ENCODE measurements at regions not wholly inside any gene's neighbourhood (a gene's known extent, or its start where the extent isn't known, plus 50 kb on each side); places are given as distances from the start of the nearest gene placed in this dataset.

DNA sequence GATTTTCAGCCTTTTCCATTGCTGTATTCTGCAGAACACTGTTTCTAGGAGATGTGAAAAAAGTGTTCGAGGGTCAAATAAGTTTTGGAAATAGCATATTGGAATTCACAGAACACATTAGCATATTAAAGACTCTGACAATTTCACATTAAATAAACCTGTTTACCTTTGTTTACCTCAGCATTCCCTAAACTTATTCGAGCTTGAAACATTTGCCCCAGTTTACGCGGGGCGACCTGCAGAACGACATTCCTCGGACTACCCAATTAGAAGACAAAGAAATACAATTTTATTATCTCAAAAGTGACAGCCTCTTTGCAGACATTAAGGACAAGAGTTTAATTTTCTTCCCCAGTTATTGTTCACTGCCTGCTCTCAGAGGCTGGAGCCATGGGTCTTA is 110.3 kb upstream of the NFIB start:
- CTCF ChIA-PET = no interaction called here
- Histone ChIP-seq H3K27me3 (ENCODE audit: control insufficient read depth in 2 of 2, insufficient read depth in 2 of 2, low read length in 2 of 2) (no peaks in the 10 kb centered on the region), H3K36me3 (ENCODE audit: control insufficient read depth in 2 of 3, insufficient read depth in 3 of 3, low read length in 3 of 3) (no peaks in the 10 kb centered on the region), H3K27ac (ENCODE audit: low read depth, low read length) (no peak overlapping the region), H3K4me1 (ENCODE audit: control insufficient read depth in 2 of 2, insufficient read depth in 2 of 2, low read length in 2 of 2) (no peaks in the 10 kb centered on the region), H3K9me3 (ENCODE audit: control insufficient read depth in 2 of 3, low read length in 3 of 3) (no peaks in the 10 kb centered on the region), H3K4me3 (ENCODE audit: low read length) (no peak overlapping the region)
- intact Hi-C loops (cut with micrococcal nuclease) = no loop called here
- no peaks in the 10 kb centered on the region for H3K36me3 Mint-ChIP-seq
- H3K4me1 Mint-ChIP-seq = peaks cover 0 to 5% (median 0%) of the 10 kb centered on the region in 7 donors
- no peak for DNase-seq
- POLR2A ChIA-PET = no interaction called here
- no peak overlapping the region for H3K27ac Mint-ChIP-seq
- no peak for ATAC-seq
- H3K9me3 Mint-ChIP-seq = peaks cover 0 to 5% (median 0%) of the 10 kb centered on the region in 11 donors
- H3K27me3 Mint-ChIP-seq = peaks cover 0 to 22% (median 12%) of the 10 kb centered on the region in 5 donors
- no peak overlapping the region for H3K4me3 Mint-ChIP-seq

DNA sequence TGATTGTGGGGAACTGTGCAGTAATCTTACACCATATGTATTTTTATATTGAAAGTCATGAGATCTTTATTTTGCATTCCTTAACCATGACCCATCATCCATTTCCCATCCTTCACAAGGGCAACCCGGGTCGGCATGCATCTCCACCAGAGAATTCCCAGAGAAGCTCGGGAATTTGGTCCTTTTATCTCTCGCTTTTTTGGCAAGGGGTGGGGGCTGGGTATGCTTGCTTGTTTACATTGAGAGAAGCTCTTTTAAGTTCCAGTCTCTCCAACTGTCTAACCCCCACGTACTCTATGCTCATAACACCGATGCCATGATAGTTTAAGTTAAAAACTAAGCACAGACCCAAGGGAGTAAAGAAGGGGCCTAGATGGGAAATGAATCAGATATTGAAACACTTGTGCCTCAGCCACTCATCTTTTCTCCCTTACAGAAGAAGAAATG is 109.9 kb upstream of the NFIB start:
- H3K4me3 Mint-ChIP-seq = no peak overlapping the region
- ChIA-PET POLR2A (no interaction called here), CTCF (no interaction called here)
- peaks cover 0 to 5% (median 0%) of the 10 kb centered on the region in 7 donors for H3K4me1 Mint-ChIP-seq
- intact Hi-C loops (cut with micrococcal nuclease) = no loop called here
- H3K27ac Mint-ChIP-seq = no peak overlapping the region
- Histone ChIP-seq H3K4me1 (ENCODE audit: control insufficient read depth in 2 of 2, insufficient read depth in 2 of 2, low read length in 2 of 2) (no peaks in the 10 kb centered on the region), H3K9me3 (ENCODE audit: control insufficient read depth in 2 of 3, low read length in 3 of 3) (no peaks in the 10 kb centered on the region), H3K27me3 (ENCODE audit: control insufficient read depth in 2 of 2, insufficient read depth in 2 of 2, low read length in 2 of 2) (no peaks in the 10 kb centered on the region), H3K4me3 (ENCODE audit: low read length) (no peak overlapping the region), H3K27ac (ENCODE audit: low read depth, low read length) (no peak overlapping the region), H3K36me3 (ENCODE audit: control insufficient read depth in 2 of 3, insufficient read depth in 3 of 3, low read length in 3 of 3) (no peaks in the 10 kb centered on the region)
- no peak for DNase-seq
- peaks cover 0 to 18% (median 12%) of the 10 kb centered on the region in 5 donors for H3K27me3 Mint-ChIP-seq
- H3K9me3 Mint-ChIP-seq = peaks cover 0 to 5% (median 0%) of the 10 kb centered on the region in 11 donors
- no peak for ATAC-seq
- H3K36me3 Mint-ChIP-seq = no peaks in the 10 kb centered on the region

DNA sequence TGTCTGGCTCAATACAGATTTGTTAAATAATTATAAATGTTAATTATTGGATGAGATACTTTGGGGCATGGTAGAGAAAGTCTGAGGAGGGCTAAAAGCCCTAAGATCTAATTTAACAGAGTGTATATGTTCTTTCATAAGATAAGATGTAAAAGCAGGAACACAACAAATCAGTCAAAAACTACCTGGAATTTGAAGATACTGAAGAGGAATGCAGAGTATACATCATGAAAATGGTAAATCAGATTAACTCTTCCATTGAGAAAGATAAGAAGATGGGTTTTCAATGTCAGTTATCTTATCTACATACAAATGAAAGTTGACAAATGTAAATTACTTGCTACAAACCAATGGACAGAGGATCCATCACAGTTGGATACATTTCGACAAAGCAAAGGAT is 107.3 kb upstream of the NFIB start:
- no peak overlapping the region for H3K27ac Mint-ChIP-seq
- no peak for DNase-seq
- Histone ChIP-seq H3K36me3 (ENCODE audit: control insufficient read depth in 2 of 3, insufficient read depth in 3 of 3, low read length in 3 of 3) (no peaks in the 10 kb centered on the region), H3K27ac (ENCODE audit: low read depth, low read length) (no peak overlapping the region), H3K4me1 (ENCODE audit: control insufficient read depth in 2 of 2, insufficient read depth in 2 of 2, low read length in 2 of 2) (no peaks in the 10 kb centered on the region), H3K4me3 (ENCODE audit: low read length) (no peak overlapping the region), H3K27me3 (ENCODE audit: control insufficient read depth in 2 of 2, insufficient read depth in 2 of 2, low read length in 2 of 2) (no peaks in the 10 kb centered on the region), H3K9me3 (ENCODE audit: control insufficient read depth in 2 of 3, low read length in 3 of 3) (no peaks in the 10 kb centered on the region)
- intact Hi-C loops (cut with micrococcal nuclease) = no loop called here
- POLR2A ChIA-PET = no interaction called here
- CTCF ChIA-PET = no interaction called here
- no peaks in the 10 kb centered on the region for H3K4me1 Mint-ChIP-seq
- ATAC-seq = no peak
- H3K36me3 Mint-ChIP-seq = no peaks in the 10 kb centered on the region
- H3K27me3 Mint-ChIP-seq = peaks cover 0 to 6% (median 0%) of the 10 kb centered on the region in 5 donors
- no peak overlapping the region for H3K4me3 Mint-ChIP-seq
- H3K9me3 Mint-ChIP-seq = peaks cover 0 to 3% (median 0%) of the 10 kb centered on the region in 11 donors

DNA sequence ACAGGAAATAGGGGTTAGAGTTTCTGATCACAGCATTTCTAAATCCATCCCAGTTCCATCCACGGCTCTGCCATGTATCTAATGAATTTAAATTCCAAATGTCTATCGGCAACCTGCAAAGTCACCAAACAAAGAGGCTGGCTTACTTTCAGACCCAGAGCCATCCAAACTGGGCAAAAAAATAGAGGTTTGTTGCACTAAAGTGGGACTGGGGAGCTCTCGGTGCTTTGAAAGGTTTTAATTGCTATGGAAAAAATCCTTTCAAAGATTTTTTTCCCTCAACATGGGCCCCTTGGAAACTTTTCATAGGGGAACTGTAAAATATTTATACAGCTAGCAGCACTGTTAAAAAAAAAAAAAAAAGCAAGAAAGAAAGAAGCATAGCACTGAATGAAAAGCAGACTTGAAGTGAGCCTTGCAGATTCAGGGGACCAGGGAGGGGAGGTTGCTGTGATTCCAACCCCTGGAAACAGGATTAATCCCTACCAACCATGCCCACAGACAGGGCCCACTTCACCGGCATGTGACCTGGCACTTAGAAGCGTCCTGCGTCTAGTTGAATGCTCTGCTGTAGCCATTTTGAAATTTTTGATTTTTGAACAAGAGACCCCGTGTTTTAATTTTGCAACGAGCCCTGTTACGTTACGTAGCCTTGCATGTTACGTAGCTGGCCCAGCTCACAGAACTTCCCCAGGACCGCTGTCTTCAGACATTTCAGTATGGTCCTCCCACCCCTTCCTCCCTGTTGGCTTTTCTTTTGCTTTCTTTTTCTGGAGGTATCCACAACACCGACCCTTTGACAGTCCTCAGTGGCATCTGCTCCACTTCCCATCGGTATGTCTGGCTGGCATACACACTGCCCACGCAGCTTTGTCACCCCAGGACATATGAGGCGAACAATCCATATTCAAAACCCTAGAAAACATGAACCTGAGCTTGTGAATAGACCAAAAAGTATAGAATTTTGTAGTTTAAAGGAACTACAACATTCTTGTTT is 105.3 kb upstream of the NFIB start:
- H3K4me1 ChIP-seq (ENCODE audit: control insufficient read depth in 2 of 2, insufficient read depth in 2 of 2, low read length in 2 of 2) = no peaks in the 10 kb centered on the region
- ATAC-seq = no peak
- H3K36me3 ChIP-seq (ENCODE audit: control insufficient read depth in 2 of 3, insufficient read depth in 3 of 3, low read length in 3 of 3) = no peaks in the 10 kb centered on the region
- no peak for DNase-seq
- POLR2A ChIA-PET = no interaction called here
- CTCF ChIA-PET = no interaction called here
- Mint-ChIP-seq H3K27ac (no peak overlapping the region), H3K4me3 (no peak overlapping the region), H3K4me1 (no peaks in the 10 kb centered on the region), H3K9me3 (peaks cover 0 to 3% (median 0%) of the 10 kb centered on the region in 11 donors), H3K36me3 (no peaks in the 10 kb centered on the region), H3K27me3 (peaks cover 0 to 6% (median 0%) of the 10 kb centered on the region in 5 donors)
- intact Hi-C loops (cut with micrococcal nuclease) = no loop called here
- no peaks in the 10 kb centered on the region for H3K9me3 ChIP-seq (ENCODE audit: control insufficient read depth in 2 of 3, low read length in 3 of 3)
- H3K27me3 ChIP-seq (ENCODE audit: control insufficient read depth in 2 of 2, insufficient read depth in 2 of 2, low read length in 2 of 2) = no peaks in the 10 kb centered on the region
- H3K27ac ChIP-seq (ENCODE audit: low read depth, low read length) = no peak overlapping the region
- H3K4me3 ChIP-seq (ENCODE audit: low read length) = no peak overlapping the region

DNA sequence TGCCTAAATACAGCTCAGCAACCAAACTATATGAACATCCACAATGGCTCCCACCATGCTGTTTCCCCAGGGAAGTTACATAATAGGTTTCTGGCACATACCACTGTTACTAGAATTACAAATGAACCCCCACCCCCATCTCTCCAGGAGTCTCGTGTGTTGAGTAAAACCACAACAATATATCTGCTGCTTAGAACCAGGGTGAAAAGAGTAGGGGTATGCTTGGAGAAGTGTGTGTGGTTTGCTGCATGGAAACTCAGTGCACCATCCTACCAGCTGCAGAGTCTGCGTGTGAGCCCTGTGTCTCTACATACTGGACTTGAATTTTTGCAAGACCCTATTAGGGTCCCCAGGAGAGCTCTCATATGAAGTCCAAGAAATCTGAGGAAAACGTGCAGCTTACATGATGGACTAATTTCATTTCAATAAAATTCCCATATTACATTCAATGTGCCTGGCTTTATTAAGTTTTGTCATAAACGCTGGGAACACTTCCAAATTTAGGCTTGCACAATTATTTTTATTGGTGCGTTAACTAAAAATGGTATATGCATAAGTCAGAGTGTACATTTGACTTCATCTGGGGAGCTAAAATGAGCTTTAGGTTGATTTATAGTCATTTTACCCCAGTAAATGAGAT is 104.5 kb upstream of the NFIB start:
- H3K27ac Mint-ChIP-seq = no peak overlapping the region
- no peak overlapping the region for H3K4me3 Mint-ChIP-seq
- no peaks in the 10 kb centered on the region for H3K36me3 Mint-ChIP-seq
- H3K27me3 ChIP-seq (ENCODE audit: control insufficient read depth in 2 of 2, insufficient read depth in 2 of 2, low read length in 2 of 2) = no peaks in the 10 kb centered on the region
- H3K27me3 Mint-ChIP-seq = peaks cover 0 to 1% (median 0%) of the 10 kb centered on the region in 5 donors
- no peaks in the 10 kb centered on the region for H3K9me3 ChIP-seq (ENCODE audit: control insufficient read depth in 2 of 3, low read length in 3 of 3)
- H3K9me3 Mint-ChIP-seq = peaks cover 0 to 3% (median 0%) of the 10 kb centered on the region in 11 donors
- H3K4me1 Mint-ChIP-seq = no peaks in the 10 kb centered on the region
- no peaks in the 10 kb centered on the region for H3K36me3 ChIP-seq (ENCODE audit: control insufficient read depth in 2 of 3, insufficient read depth in 3 of 3, low read length in 3 of 3)
- POLR2A ChIA-PET = no interaction called here
- intact Hi-C loops (cut with micrococcal nuclease) = no loop called here
- DNase-seq = no peak
- H3K4me1 ChIP-seq (ENCODE audit: control insufficient read depth in 2 of 2, insufficient read depth in 2 of 2, low read length in 2 of 2) = no peaks in the 10 kb centered on the region
- no peak overlapping the region for H3K4me3 ChIP-seq (ENCODE audit: low read length)
- H3K27ac ChIP-seq (ENCODE audit: low read depth, low read length) = no peak overlapping the region
- no peak for ATAC-seq
- CTCF ChIA-PET = no interaction called here

DNA sequence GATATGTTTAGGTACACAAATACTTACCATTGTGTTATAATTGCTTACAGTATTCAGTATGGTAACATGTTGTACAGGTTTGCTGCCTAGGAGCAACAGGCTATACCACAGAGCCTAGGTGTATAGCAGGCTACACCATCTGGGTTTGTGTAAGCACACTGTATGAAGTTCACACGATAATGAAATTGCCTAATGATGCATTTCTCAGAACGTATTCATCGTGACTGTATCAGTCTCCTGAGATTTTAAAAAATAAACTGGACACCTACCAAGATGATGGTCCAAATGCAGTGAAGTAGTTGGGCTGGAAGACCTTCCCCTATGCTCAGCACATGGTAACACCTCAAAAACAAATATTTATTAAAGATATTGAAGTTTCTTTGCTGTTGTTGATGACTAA is 103.3 kb upstream of the NFIB start:
- Histone ChIP-seq H3K9me3 (ENCODE audit: control insufficient read depth in 2 of 3, low read length in 3 of 3) (no peaks in the 10 kb centered on the region), H3K4me1 (ENCODE audit: control insufficient read depth in 2 of 2, insufficient read depth in 2 of 2, low read length in 2 of 2) (no peaks in the 10 kb centered on the region), H3K27me3 (ENCODE audit: control insufficient read depth in 2 of 2, insufficient read depth in 2 of 2, low read length in 2 of 2) (no peaks in the 10 kb centered on the region), H3K4me3 (ENCODE audit: low read length) (no peak overlapping the region), H3K36me3 (ENCODE audit: control insufficient read depth in 2 of 3, insufficient read depth in 3 of 3, low read length in 3 of 3) (no peaks in the 10 kb centered on the region), H3K27ac (ENCODE audit: low read depth, low read length) (no peak overlapping the region)
- H3K36me3 Mint-ChIP-seq = no peaks in the 10 kb centered on the region
- no peak overlapping the region for H3K27ac Mint-ChIP-seq
- peaks cover 0 to 2% (median 0%) of the 10 kb centered on the region in 5 donors for H3K27me3 Mint-ChIP-seq
- intact Hi-C loops (cut with micrococcal nuclease) = no loop called here
- no peak for DNase-seq
- CTCF ChIA-PET = no interaction called here
- POLR2A ChIA-PET = no interaction called here
- H3K4me1 Mint-ChIP-seq = no peaks in the 10 kb centered on the region
- peaks cover 0 to 3% (median 0%) of the 10 kb centered on the region in 11 donors for H3K9me3 Mint-ChIP-seq
- H3K4me3 Mint-ChIP-seq = no peak overlapping the region
- no peak for ATAC-seq
